GM10248 (cell line): ENCODE measurements at regions not wholly inside any gene's neighbourhood (a gene's known extent, or its start where the extent isn't known, plus 50 kb on each side); places are given as distances from the start of the nearest gene placed in this dataset.

ENCODE experiments used
- CTCF ChIA-PET: fragments of 300-600 bp; sonication (Branson Sonifier 250); formaldehyde crosslinking; extraction: SDS; loops from one replicate; lab custom pipeline; 2021; ENCODE audit warnings: antibody characterized with exemption; lab: Yijun Ruan, JAX
- POLR2A ChIA-PET: fragments of 350-650 bp; sonication (Branson Sonifier 250); formaldehyde crosslinking; extraction: SDS; loops from one replicate; lab custom pipeline; 2020; ENCODE audit warnings: antibody characterized with exemption; lab: Yijun Ruan, JAX
- DNase-seq: peaks from one replicate; pipeline ENCODE4 v3.0.0; 2012; ENCODE audit errors: extremely low spot score
- CTCF ChIP-seq: IDR thresholded peaks from 2 replicates; pipeline ENCODE4 v1.5.1; 2012; ENCODE audit warnings: mild to moderate bottlenecking, low read depth; ENCODE audit errors: extremely low read depth, missing control alignments, control extremely low read depth

DNA sequence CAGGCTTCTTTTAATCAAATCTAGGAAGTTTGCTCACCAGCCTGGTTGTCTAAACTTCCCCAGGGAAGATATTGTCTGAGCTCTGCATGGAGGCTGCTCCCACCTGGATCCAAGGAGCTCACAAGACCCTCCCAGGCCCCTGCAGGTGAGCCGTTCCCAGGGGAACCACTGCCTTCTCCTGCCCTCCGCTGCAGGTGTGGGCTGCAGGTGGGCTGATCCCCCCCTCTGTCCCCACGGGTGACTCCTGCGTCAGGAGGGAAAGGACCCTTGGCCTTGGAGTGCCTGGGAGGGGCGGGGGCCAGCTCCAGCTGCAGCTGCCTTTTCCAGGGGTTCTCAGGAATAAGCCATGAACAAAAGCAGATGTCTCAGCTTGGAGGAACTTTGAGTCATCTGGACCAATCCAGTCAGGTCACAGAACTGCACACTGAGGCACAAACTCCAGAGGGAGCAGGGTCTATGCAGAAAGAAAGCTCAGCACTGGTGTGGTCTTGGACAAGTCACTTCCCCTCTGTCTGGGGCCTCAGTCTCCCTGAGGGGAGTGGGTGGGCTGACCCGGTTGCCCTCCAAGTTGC lies 246.6 kb upstream of the RTL1 start:
- DNase-seq = no peak
- no peak for TF ChIP-seq CTCF
- ChIA-PET CTCF (no interaction called here), POLR2A (no interaction called here)

DNA sequence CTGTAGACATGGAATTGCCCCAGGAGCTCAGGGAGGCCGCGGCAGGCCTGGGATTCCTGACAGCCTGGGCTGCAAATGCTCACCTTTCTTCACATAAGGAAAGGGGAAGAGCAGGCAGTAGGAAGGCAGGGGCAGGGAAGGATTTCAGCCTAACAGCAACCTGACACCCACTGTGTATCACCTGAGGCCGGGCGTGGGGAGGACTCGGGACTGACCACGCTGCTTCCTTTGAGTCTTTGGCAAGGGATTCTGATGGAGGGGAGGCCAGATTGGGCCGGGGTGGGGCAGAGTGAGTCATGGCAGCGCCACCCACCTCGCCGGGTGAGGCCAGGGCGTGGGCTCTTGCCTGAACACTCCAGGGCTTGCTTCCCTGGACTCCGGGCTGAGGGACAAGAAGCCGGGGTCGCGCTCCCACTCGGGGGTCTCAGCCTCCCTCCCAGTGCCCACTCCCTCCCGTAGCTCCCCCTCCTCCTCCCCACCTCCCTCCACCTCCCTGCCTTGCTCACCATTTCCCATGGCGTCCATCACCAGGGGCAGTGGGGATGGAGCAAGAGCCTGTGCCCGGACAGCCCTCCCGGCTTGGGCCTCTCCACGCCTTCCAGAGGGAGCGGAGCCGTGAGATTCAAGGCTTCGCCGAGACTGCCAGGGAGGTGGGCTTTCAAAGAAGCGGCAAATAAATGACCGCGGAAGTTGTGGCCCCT lies 247.9 kb upstream of the RTL1 start:
- TF ChIP-seq CTCF = no peak
- CTCF ChIA-PET = no interaction called here
- no peak for DNase-seq
- POLR2A ChIA-PET = no interaction called here

DNA sequence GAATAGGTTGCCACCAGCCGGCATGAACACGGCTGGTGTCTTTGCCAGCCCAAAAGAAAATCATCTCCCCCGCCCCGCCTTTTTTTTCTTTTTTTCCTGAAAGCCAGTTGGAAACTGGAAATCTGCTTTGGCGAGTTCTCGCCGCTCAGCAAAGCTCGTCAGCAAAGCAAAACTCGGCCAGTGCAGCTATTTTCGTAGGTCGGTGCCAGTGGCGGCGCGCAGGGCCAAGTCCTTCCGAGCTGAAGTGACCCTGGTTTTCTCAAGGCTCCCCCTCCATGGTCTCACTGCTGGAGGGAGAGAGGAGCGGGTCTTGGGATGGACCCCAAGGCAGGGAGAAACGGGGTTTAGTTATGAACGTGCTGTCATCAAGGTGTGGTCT lies 248.4 kb upstream of the RTL1 start:
- ChIA-PET CTCF (no interaction called here), POLR2A (no interaction called here)
- TF ChIP-seq CTCF = no peak
- no peak for DNase-seq

DNA sequence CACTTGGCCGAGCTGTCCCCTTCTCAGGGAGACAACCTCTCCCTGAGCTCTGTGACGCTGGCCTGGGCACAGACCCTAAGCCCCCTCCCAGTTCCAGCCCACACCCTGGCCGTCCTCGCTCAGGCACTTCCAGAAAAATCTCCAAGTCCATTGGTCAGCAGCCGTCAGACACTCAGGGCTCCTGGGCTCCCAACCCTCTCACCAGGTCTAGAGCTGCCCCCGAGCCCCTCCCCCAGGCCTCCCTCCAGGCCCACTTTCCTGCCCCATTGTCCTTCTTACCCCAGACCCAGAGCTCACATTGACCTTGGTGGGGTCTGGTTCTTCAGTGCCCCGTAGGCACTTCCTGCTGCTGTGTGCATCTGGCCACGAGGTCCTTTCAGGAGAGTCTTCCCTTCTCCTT lies 249.3 kb upstream of the RTL1 start:
- ChIA-PET POLR2A (no interaction called here), CTCF (no interaction called here)
- TF ChIP-seq CTCF = no peak
- DNase-seq = no peak

GRCh38 chr14:101153691-101154090 lies 250.2 kb upstream of the RTL1 start:
- DNase-seq = no peak
- CTCF ChIA-PET = no interaction called here
- POLR2A ChIA-PET = no interaction called here
- no peak for TF ChIP-seq CTCF

GRCh38 chr14:101155575-101155974 lies 252.1 kb upstream of the RTL1 start:
- TF ChIP-seq CTCF = no peak
- CTCF ChIA-PET = no interaction called here
- POLR2A ChIA-PET = no interaction called here
- no peak for DNase-seq
